Breast epithelium (tissue), 3 donors: ENCODE measurements at regions not wholly inside any gene's neighbourhood (a gene's known extent, or its start where the extent isn't known, plus 50 kb on each side); places are given as distances from the start of the nearest gene placed in this dataset.

ENCODE experiments used
- CTCF ChIP-seq, 3 donors: fragments of 450-650 bp; IDR thresholded peaks; one replicate each; pipeline ENCODE4 v1.5.1; 2016 to 2017; ENCODE audit warnings: antibody characterized with exemption in 3 of 3, mild to moderate bottlenecking in 3 of 3, moderate library complexity in 3 of 3
- POLR2A ChIP-seq: fragments of 450-650 bp; IDR thresholded peaks from one replicate; pipeline ENCODE4 v1.6.1; 2016; ENCODE audit warnings: antibody characterized with exemption, mild to moderate bottlenecking, moderate library complexity
- POLR2AphosphoS5 ChIP-seq, 3 donors: sonication (generic); formaldehyde crosslinking; IDR thresholded peaks; one replicate each; pipeline ENCODE4 v1.6.1; 2017; ENCODE audit warnings: antibody characterized with exemption in 3 of 3

- TF ChIP-seq CTCF (IDR thresholded peaks at IDR 0.05) = no peak
- no peak for TF ChIP-seq POLR2A
- TF ChIP-seq POLR2AphosphoS5 (IDR thresholded peaks at IDR 0.05) = no peak
These were observed 878.0 kb upstream of the MDGA2 start for GRCh38 chr14:48553443-48553842.
